Neural progenitor cell (in vitro differentiated cells): ENCODE measurements at regions not wholly inside any gene's neighbourhood (a gene's known extent, or its start where the extent isn't known, plus 50 kb on each side); places are given as distances from the start of the nearest gene placed in this dataset.

Experiments used
- DNase-seq: peaks from one replicate; pipeline ENCODE4 v3.0.0-alpha.2; 2016; ENCODE audit warnings: low spot score
- H2AFZ ChIP-seq: fragments of 200-600 bp; sonication (generic); replicated peaks from 2 replicates; pipeline ENCODE4 v1.6.1; 2016; ENCODE audit warnings: antibody characterized with exemption
- H3F3A ChIP-seq: fragments of 200-600 bp; sonication (generic); 2 replicates; pipeline ENCODE4 v1.6.1; 2016; ENCODE audit warnings: antibody characterized with exemption, low read depth
- H3K27ac ChIP-seq: fragments of 200-600 bp; sonication (generic); 2 replicates; pipeline ENCODE4 v1.5.1; 2016; ENCODE audit warnings: mild to moderate bottlenecking
- H3K27me3 ChIP-seq: fragments of 200-600 bp; sonication (generic); 2 replicates; pipeline ENCODE4 v1.6.1; 2016; ENCODE audit warnings: mild to moderate bottlenecking, moderate library complexity
- H3K36me3 ChIP-seq: fragments of 200-600 bp; sonication (generic); 2 replicates; pipeline ENCODE4 v1.5.1; 2016
- H3K4me1 ChIP-seq: fragments of 200-600 bp; sonication (generic); 2 replicates; pipeline ENCODE4 v1.6.1; 2016; ENCODE audit warnings: mixed run types
- H3K4me2 ChIP-seq: fragments of 200-600 bp; sonication (generic); 2 replicates; pipeline ENCODE4 v1.6.1; 2016
- H3K4me3 ChIP-seq: fragments of 200-600 bp; sonication (generic); 2 replicates; pipeline ENCODE4 v1.5.1; 2016
- H3K79me2 ChIP-seq: fragments of 200-600 bp; sonication (generic); 2 replicates; pipeline ENCODE4 v1.6.1; 2016; ENCODE audit warnings: low read depth
- H3K9ac ChIP-seq: fragments of 200-600 bp; sonication (generic); 2 replicates; pipeline ENCODE4 v1.6.1; 2016
- H3K9me3 ChIP-seq: fragments of 200-600 bp; sonication (generic); 2 replicates; pipeline ENCODE4 v1.5.1; 2016; ENCODE audit warnings: low read depth
- H4K20me1 ChIP-seq: fragments of 200-600 bp; sonication (generic); 2 replicates; pipeline ENCODE4 v1.6.1; 2016; ENCODE audit warnings: low read depth
- H3K27ac Mint-ChIP-seq: 3 replicates; pipeline ENCODE4 v1.8.0; 2021; ENCODE audit warnings: mixed read lengths
- H3K27me3 Mint-ChIP-seq: 2 replicates; pipeline ENCODE4 v1.8.0; 2022; ENCODE audit warnings: low read depth, mild to moderate bottlenecking, inconsistent platforms, moderate library complexity, mixed read lengths; ENCODE audit not compliant: insufficient read depth
- H3K36me3 Mint-ChIP-seq: 3 replicates; pipeline ENCODE4 v1.8.0; 2021; ENCODE audit warnings: mixed read lengths
- H3K4me1 Mint-ChIP-seq: 3 replicates; pipeline ENCODE4 v1.8.0; 2021; ENCODE audit warnings: mixed read lengths
- H3K4me3 Mint-ChIP-seq: 3 replicates; pipeline ENCODE4 v1.8.0; 2021; ENCODE audit warnings: mild to moderate bottlenecking, moderate library complexity, mixed read lengths
- H3K9me3 Mint-ChIP-seq: 3 replicates; pipeline ENCODE4 v1.8.0; 2020; ENCODE audit warnings: mixed read lengths
- EZH2 ChIP-seq: fragments of 200-600 bp; sonication (generic); IDR thresholded peaks from 2 replicates; pipeline ENCODE4 v1.6.1; 2017; ENCODE audit warnings: antibody characterized with exemption, mild to moderate bottlenecking, moderate library complexity
- EZH2phosphoT487 ChIP-seq: fragments of 200-600 bp; sonication (generic); IDR thresholded peaks from 2 replicates; pipeline ENCODE4 v1.6.1; 2017; ENCODE audit warnings: antibody characterized with exemption
- TF ChIP-seq, protein P1 (sequence below): fragments of 200-600 bp; sonication (generic); IDR thresholded peaks from 2 replicates; pipeline ENCODE4 v1.5.1; 2017; ENCODE audit warnings: antibody characterized with exemption, mild to moderate bottlenecking

DNA sequence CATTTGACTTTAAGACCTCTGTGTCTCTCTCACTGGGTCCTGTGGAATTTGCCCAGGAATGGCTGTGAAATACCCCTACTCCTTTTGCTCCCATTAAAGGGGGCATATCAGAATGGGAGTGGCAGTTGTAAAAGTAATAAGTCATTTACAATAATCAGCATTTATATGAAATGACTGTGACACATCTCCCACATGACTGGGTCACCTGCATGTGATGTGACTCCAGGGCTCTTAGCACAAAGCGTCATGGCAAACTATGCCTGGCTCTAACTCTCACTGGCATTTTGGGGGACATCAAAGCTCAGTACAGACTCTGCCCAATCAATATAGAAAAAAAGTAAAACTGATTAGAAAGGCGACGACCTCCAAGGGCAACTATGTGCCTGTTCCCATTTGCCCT is 157.6 kb downstream of the RPS24 start:
- Histone ChIP-seq H2AFZ (no peak overlapping the region), H3K79me2 (no peaks in the 10 kb centered on the region), H3K9me3 (no peaks in the 10 kb centered on the region), H3K4me1 (peaks cover 15% of the 10 kb centered on the region), H3K4me3 (no peak overlapping the region), H3K4me2 (no peak overlapping the region), H3F3A (no peaks in the 10 kb centered on the region), H3K27me3 (no peaks in the 10 kb centered on the region), H3K36me3 (no peaks in the 10 kb centered on the region), H3K27ac (no peak overlapping the region), H3K9ac (no peak overlapping the region), H4K20me1 (no peaks in the 10 kb centered on the region)
- Mint-ChIP-seq H3K9me3 (peaks cover 15% of the 10 kb centered on the region), H3K4me1 (peaks cover 13% of the 10 kb centered on the region), H3K4me3 (no peak overlapping the region), H3K27ac (no peak overlapping the region), H3K36me3 (no peaks in the 10 kb centered on the region), H3K27me3 (peaks cover 12% of the 10 kb centered on the region)
- DNase-seq: no peak
- no peak for TF ChIP-seq EZH2
- TF ChIP-seq, protein P1, sequence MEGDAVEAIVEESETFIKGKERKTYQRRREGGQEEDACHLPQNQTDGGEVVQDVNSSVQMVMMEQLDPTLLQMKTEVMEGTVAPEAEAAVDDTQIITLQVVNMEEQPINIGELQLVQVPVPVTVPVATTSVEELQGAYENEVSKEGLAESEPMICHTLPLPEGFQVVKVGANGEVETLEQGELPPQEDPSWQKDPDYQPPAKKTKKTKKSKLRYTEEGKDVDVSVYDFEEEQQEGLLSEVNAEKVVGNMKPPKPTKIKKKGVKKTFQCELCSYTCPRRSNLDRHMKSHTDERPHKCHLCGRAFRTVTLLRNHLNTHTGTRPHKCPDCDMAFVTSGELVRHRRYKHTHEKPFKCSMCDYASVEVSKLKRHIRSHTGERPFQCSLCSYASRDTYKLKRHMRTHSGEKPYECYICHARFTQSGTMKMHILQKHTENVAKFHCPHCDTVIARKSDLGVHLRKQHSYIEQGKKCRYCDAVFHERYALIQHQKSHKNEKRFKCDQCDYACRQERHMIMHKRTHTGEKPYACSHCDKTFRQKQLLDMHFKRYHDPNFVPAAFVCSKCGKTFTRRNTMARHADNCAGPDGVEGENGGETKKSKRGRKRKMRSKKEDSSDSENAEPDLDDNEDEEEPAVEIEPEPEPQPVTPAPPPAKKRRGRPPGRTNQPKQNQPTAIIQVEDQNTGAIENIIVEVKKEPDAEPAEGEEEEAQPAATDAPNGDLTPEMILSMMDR: no peak
- TF ChIP-seq EZH2phosphoT487: no peak

GRCh38 chr10:78193189-78193588 is 159.5 kb downstream of the RPS24 start:
- Histone ChIP-seq H3K27ac (no peak overlapping the region), H3K9ac (no peak overlapping the region), H3K9me3 (no peaks in the 10 kb centered on the region), H3K4me2 (no peak overlapping the region), H3F3A (no peaks in the 10 kb centered on the region), H3K4me1 (peaks cover 15% of the 10 kb centered on the region), H2AFZ (no peak overlapping the region), H3K36me3 (no peaks in the 10 kb centered on the region), H4K20me1 (no peaks in the 10 kb centered on the region), H3K27me3 (no peaks in the 10 kb centered on the region), H3K79me2 (no peaks in the 10 kb centered on the region), H3K4me3 (no peak overlapping the region)
- Mint-ChIP-seq H3K27ac (no peak overlapping the region), H3K4me3 (no peak overlapping the region), H3K9me3 (peaks cover 15% of the 10 kb centered on the region), H3K27me3 (peaks cover 8% of the 10 kb centered on the region), H3K4me1 (peaks cover 5% of the 10 kb centered on the region), H3K36me3 (no peaks in the 10 kb centered on the region)
- DNase-seq: no peak
- no peak for TF ChIP-seq EZH2
- TF ChIP-seq, protein P1: no peak
- TF ChIP-seq EZH2phosphoT487: no peak

DNA sequence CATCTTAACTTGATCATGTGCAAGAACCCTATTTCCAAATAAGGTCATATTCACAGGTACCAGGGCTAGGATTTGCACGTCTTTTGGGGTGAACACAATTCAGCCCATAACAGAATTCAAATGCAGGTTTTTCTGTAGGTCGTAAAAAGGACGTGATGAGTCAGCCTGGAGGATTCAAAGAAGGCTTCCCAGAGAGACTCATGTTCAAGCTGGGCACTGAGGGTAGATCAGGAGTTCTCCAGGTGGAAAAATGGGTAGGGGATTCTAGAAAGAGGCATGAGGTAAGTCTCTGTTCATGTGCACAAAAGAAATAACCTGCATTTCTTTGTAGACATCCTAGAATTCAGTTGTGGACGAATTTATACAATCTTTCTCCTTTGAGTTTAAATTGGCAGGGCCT is 160.4 kb downstream of the RPS24 start:
- Histone ChIP-seq H3K27me3 (no peaks in the 10 kb centered on the region), H3K9me3 (no peaks in the 10 kb centered on the region), H3K9ac (no peak overlapping the region), H3K27ac (no peak overlapping the region), H3F3A (no peaks in the 10 kb centered on the region), H4K20me1 (no peaks in the 10 kb centered on the region), H3K4me2 (no peak overlapping the region), H3K36me3 (no peaks in the 10 kb centered on the region), H3K79me2 (no peaks in the 10 kb centered on the region), H2AFZ (no peak overlapping the region), H3K4me3 (no peak overlapping the region), H3K4me1 (peaks cover 15% of the 10 kb centered on the region)
- Mint-ChIP-seq H3K4me1 (peaks cover 3% of the 10 kb centered on the region), H3K4me3 (no peak overlapping the region), H3K27ac (no peak overlapping the region), H3K36me3 (no peaks in the 10 kb centered on the region), H3K9me3 (peaks cover 15% of the 10 kb centered on the region), H3K27me3 (peaks cover 8% of the 10 kb centered on the region)
- TF ChIP-seq, protein P1: no peak
- TF ChIP-seq EZH2: no peak
- no peak for TF ChIP-seq EZH2phosphoT487
- no peak for DNase-seq
